ENCODE measurements at regions not wholly inside any gene's neighbourhood (a gene's known extent, or its start where the extent isn't known, plus 50 kb on each side); places are given as distances from the start of the nearest gene placed in this dataset.

DNA sequence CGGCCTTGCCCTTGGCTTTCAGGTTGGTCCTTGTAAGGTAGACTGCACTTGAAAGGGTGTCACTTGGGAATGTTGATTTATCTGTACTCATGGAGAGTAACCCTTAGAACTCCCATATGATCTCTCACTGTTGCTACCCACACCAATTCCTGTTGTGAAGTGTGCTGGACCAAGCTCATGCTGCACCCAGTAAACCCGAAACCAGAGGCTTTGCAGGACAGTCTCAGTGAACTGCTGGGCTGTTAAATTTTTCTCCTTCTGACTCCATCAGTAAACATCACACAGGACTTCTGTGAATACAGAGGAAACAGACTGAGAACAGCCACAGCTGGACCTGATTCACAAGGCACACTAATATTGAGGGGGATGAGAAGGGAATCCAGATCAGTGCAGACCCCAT lies 783.0 kb downstream of the TMEM121 start:
- TF ChIP-seq CTCF (IDR thresholded peaks at IDR 0.05; ENCODE audit: extremely low read depth in 1 of 2, insufficient read depth in 1 of 2, low read depth in 1 of 2, low read length in 2 of 2) (no peak), JUN (IDR thresholded peaks at IDR 0.05; ENCODE audit: borderline replicate concordance, insufficient read depth, insufficient read length, low read depth) (no peak), POLR2AphosphoS5 (IDR thresholded peaks at IDR 0.05; ENCODE audit: insufficient read depth, low read depth, low read length) (no peak), EZH2 (IDR thresholded peaks at IDR 0.05; ENCODE audit: borderline replicate concordance, low read depth, low read length, severe bottlenecking) (no peak), POLR2A (IDR thresholded peaks at IDR 0.05; ENCODE audit: low read depth, low read length) (no peak)

Data from endothelial cell of umbilical vein (primary cell).